SK-MEL-5 (cell line): ENCODE measurements at regions not wholly inside any gene's neighbourhood (a gene's known extent, or its start where the extent isn't known, plus 50 kb on each side); places are given as distances from the start of the nearest gene placed in this dataset.

Experiments used
- DNase-seq: peaks from one replicate; pipeline ENCODE4 v3.0.0-alpha.2; 2016; ENCODE audit warnings: low read depth, low spot score
- in situ Hi-C: cut with HindIII; loops from 2 replicates; pipeline ENCODE4 v1.10.0; 2016; ENCODE audit warnings: low sequenced_read_pairs, high pct_unique_total_duplicates, low pct_unique_long_range_greater_than_20kb

DNA sequence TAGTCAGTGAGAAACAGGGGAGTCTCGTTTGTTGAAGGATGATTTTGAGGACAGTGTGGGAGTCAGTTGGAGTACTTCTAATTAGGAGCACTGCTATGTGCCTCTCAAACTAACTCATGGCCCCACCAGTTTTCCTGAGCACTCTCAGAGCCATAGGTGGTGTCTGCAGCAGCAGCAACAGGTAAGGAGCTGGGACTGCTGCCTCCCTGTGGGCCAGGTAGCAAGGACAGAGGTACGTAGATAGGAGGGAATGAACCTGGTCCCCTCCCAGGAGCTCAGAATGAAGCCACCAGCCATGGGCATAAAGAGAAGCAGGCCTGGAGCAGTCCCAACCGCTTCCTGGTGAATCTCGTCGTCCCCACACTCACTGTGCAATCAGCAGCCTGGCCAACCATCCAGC is 183.4 kb downstream of the BUD13 start:
- in situ Hi-C loops: no loop called here
- DNase-seq: no peak

DNA sequence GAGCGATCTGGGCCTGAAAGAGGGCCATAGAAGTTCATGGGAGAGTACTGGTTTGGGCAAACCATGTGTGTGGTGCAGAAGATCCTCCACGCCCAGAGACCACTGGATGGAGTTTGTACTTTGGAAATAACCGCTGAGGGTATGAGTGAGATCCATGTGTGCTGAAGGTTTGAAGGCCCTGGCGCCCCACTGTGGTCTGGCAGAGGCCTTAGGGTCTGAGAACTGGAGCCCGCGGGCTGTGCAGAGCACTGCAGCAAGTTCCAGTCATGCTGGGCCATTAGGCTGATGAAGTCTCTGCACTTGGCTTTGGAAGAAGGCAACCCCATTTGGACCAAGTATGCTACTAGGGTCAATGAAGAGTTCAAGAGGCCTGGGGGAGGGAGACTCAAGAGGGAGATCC is 186.4 kb downstream of the BUD13 start:
- in situ Hi-C loops: no loop called here
- no peak for DNase-seq

DNA sequence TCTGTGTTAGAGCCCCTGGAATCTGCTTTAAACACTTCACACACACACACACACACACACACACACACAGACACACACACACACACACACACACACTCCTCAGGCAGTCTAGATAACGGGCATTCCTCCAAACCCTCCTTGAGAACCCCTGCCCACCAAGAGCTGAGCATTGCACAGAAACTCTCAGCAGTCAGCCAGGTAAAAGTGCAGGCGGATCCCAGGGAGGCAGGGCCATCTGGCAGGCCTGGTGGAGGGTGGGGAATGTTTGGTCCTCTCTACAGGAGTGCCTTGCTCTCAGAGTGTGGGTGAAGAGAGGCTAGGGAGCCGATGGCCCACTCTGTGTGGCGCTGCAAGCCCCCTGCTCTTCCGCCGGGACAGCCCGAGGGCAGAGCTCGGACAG is 190.2 kb downstream of the BUD13 start:
- in situ Hi-C loops: no loop called here
- no peak for DNase-seq

GRCh38 chr11:116581349-116581748 is 191.4 kb downstream of the BUD13 start:
- in situ Hi-C loops: no loop called here
- DNase-seq: no peak

GRCh38 chr11:116580799-116581198 is 192.0 kb downstream of the BUD13 start:
- in situ Hi-C loops: no loop called here
- no peak for DNase-seq

DNA sequence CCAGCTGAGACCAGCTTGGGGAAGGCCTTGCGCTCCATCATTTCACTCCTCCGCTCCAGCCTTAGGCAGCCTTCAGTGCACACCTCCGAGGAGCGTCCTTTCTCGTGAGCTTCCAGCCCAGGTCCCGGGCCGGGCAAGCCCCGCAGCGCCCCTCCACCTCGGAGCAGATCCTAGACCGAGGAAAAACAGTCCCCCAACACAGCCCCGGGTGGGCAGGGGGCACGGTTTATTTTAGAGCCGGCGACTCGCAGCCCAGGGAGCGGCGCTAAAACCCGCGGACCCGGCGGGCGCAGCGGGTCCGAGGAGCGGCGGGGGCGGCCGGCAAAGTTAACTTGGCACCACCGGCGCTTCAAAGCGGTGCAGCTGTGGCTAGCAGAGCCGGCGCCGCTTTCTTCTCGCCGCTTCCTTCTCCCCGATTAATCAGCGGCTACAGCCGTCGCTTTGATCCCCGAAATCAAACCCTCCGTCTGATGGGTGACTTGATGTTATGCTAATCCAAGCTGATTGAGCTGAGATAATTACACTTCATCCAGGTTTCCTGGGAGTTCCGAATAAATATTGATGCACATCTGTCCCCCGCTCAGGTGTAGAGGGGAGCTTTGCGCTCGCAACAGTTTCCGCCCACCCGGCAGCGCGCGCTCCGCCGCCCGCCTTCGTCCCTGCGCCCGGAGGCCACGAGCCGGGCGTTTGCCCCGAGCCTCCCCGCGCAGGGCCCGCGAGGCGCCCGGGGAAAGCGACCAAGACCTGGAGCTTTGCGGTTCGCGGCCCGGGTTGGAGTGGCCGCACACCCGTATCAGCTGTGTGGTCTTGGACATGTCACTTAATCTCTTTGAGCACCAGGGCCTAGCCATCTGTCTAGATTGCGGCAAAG is 192.7 kb downstream of the BUD13 start:
- no peak for DNase-seq
- in situ Hi-C loops: no loop called here

GRCh38 chr11:116579031-116579653 is 193.6 kb downstream of the BUD13 start:
- DNase-seq: no peak
- in situ Hi-C loops: no loop called here

GRCh38 chr11:116577956-116578355 is 194.8 kb downstream of the BUD13 start:
- no peak for DNase-seq
- in situ Hi-C loops: no loop called here

DNA sequence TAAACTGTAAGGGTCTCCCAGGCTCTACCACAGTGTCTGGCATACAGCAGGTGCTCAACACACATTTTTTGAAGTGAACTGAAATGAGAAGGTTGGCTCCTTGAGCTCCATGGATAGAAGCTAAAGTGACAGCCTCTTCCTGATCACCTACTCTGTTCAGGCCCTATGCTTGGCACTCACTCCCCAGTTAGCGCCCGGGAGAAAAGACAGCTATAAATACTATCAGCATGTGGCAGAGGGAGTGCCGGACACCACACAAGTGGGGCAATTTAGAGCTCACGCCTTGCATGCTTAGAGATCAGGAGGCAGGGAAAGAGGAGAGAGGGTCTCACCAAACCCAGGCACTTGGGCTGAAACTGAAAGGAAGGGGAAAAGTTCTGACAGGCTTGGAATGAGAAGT is 195.5 kb downstream of the BUD13 start:
- in situ Hi-C loops: no loop called here
- DNase-seq: no peak

GRCh38 chr11:116576526-116576925 is 196.3 kb downstream of the BUD13 start:
- in situ Hi-C loops: no loop called here
- DNase-seq: no peak

DNA sequence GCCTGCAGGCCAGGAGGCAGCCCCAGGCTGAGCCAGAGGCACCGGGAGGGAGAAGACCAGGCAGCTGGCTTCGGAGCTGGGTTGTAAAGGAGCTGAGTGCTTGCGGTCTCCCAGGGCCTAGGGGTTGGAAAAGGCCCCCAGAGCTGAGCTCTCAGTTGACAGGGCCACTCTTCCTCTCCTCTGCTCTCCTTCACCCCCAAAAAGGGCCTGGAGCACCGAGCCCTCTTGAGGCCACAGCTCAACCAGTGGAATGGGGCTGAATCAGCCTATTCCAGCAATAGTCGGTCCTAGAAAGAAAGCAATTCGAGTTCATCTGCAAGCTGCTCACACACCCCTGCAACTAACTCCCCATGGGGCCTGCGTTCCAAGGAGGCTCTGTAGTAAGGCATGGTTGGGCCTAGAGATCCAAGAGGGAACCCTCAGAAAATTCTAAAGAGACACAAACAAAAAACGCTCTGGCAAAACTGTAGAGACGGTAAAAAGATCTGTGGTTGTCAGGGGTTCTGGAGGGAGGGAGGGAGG is 205.0 kb downstream of the BUD13 start:
- DNase-seq: no peak
- in situ Hi-C loops: no loop called here

DNA sequence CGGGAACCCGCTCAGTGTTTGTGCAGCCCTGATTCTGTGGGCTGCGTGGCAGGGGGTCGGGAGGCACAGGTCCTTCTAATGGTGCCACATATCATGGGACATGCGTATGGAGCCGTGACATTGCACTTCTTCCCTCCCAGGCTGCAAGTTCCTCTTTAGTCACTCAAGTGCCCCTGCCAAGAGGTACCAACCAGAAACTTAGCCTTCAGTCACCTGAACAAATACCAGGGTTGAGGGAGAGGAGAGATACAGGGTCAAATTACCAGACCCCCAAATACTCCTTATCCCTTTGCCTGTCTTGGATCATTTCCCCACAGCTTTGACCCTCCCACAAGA is 209.1 kb downstream of the BUD13 start:
- in situ Hi-C loops: no loop called here
- no peak for DNase-seq

GRCh38 chr11:116563028-116563711 is 209.6 kb downstream of the BUD13 start:
- peak; percentile 41 for DNase-seq
- in situ Hi-C loops: no loop called here

- no peak for DNase-seq
- in situ Hi-C loops: no loop called here
Measured at GRCh38 chr11:116560589-116560988, 212.2 kb downstream of the BUD13 start.

GRCh38 chr11:116558504-116559211 is 214.1 kb downstream of the BUD13 start:
- no peak for DNase-seq
- in situ Hi-C loops: no loop called here

DNA sequence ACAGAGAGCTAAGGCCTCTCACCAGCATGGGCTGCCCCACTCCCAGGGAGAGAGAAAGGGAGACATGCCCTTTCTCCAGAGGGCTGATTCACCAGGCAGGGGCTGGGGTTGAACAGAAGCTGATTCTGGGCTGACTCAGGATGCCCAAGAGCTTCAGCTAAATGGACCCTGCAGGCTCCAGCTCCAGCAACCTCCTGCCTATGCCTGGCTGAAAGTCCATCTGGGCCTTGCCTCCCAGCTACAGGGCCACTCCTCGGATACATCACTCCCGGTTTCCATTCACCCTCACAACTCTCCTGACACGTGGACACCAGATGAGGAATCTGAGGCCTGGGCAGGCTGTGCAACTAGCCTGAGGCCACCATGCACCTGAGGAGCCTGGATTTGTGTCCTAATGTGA is 215.5 kb downstream of the BUD13 start:
- in situ Hi-C loops: no loop called here
- no peak for DNase-seq

- in situ Hi-C loops: no loop called here
- DNase-seq: no peak
Measured at GRCh38 chr11:116556483-116556882, 216.3 kb downstream of the BUD13 start.

- in situ Hi-C loops: no loop called here
- DNase-seq: no peak
Measured at GRCh38 chr11:116553482-116553881, 219.3 kb downstream of the BUD13 start.
